GM12878 (cell line): ENCODE measurements at regions not wholly inside any gene's neighbourhood (a gene's known extent, or its start where the extent isn't known, plus 50 kb on each side); places are given as distances from the start of the nearest gene placed in this dataset.

ENCODE experiments used
- ATAC-seq: fragments of 200-7000 bp; cut with Tn5 transposase; 3 replicates; pipeline ENCODE4 v1.9.1; 2020; ENCODE audit warnings: mild to moderate bottlenecking, moderate library complexity
- BruUV-seq: library from RNA; stranded (reverse); fragments of 400-500 nt; replicated peaks from 2 replicates; lab custom pipeline; 2021; lab: Mats Ljungman, UMichigan
- CTCF ChIA-PET: fragments of 300-600 bp; sonication (Branson Sonifier 250); formaldehyde crosslinking; extraction: SDS; loops from one replicate; lab custom pipeline; 2021; ENCODE audit warnings: inconsistent platforms; lab: Yijun Ruan, JAX
- POLR2A ChIA-PET: fragments of 350-600 bp; formaldehyde crosslinking; extraction: SDS; loops from one replicate; lab custom pipeline; 2021; ENCODE audit warnings: inconsistent platforms; lab: Charles Lee
- RAD21 ChIA-PET: fragments of 300-600 bp; sonication (Branson Sonifier 250); formaldehyde crosslinking; loops from one replicate; lab custom pipeline; 2023; ENCODE audit warnings: antibody characterized with exemption; ENCODE audit not compliant: unreplicated experiment; lab: Charles Lee
- SMC1A ChIA-PET: fragments of 300-600 bp; sonication (Branson Sonifier 250); formaldehyde crosslinking; loops from one replicate; lab custom pipeline; 2023; ENCODE audit not compliant: unreplicated experiment, uncharacterized antibody; lab: Charles Lee
- DNase-seq: peaks from one replicate; pipeline ENCODE4 v3.0.0-alpha.2; 2011; ENCODE audit warnings: low read depth, low spot score
- FAIRE-seq: peaks from 3 replicates; lab custom pipeline; 2011; peaks lifted over from hg19 to GRCh38; lab: Jason Lieb, UNC
- H2AFZ ChIP-seq: 2 replicates; pipeline ENCODE4 v1.6.0; 2011; ENCODE audit warnings: low read depth, low read length, control low read depth; ENCODE audit not compliant: control insufficient read depth
- H3K27ac ChIP-seq: 2 replicates; pipeline ENCODE4 v1.5.1; 2011; ENCODE audit warnings: control low read depth; ENCODE audit not compliant: control insufficient read depth, insufficient read depth
- H3K27me3 ChIP-seq, 2 experiments: replicated peaks in 1 of 2; 2 replicates each; pipeline versions ENCODE4 v1.6.0 to v1.6.1; 2011; ENCODE audit warnings: low read length in 1 of 2; ENCODE audit not compliant: control insufficient read depth in 2 of 2, insufficient read depth in 2 of 2
- H3K36me3 ChIP-seq, 2 experiments: 2 replicates each; pipeline ENCODE4 v1.5.1; 2011; ENCODE audit warnings: low read length in 1 of 2; ENCODE audit not compliant: control insufficient read depth in 2 of 2, insufficient read depth in 2 of 2
- H3K4me1 ChIP-seq: 2 replicates; pipeline ENCODE4 v1.6.1; 2011; ENCODE audit warnings: mild to moderate bottlenecking, low read length, moderate library complexity, mixed read lengths; ENCODE audit not compliant: control insufficient read depth, insufficient read depth
- H3K4me2 ChIP-seq: 2 replicates; pipeline ENCODE4 v1.6.0; 2011; ENCODE audit warnings: control low read depth; ENCODE audit not compliant: control insufficient read depth, insufficient read depth
- H3K4me3 ChIP-seq: fragments of 200-600 bp; sonication (generic); 2 replicates; pipeline ENCODE4 v1.5.1; 2016
- H3K79me2 ChIP-seq: 2 replicates; pipeline ENCODE4 v1.6.0; 2011; ENCODE audit warnings: low read length; ENCODE audit not compliant: control insufficient read depth, insufficient read depth
- H3K9ac ChIP-seq: 2 replicates; pipeline ENCODE4 v1.8.0; 2011; ENCODE audit warnings: low read length, control low read depth, mixed read lengths; ENCODE audit not compliant: control insufficient read depth, insufficient read depth
- H3K9me3 ChIP-seq: replicated peaks from 3 replicates; pipeline ENCODE4 v1.5.1; 2011; ENCODE audit warnings: mild to moderate bottlenecking, low read length; ENCODE audit not compliant: control insufficient read depth, insufficient read depth
- H4K20me1 ChIP-seq: 2 replicates; pipeline ENCODE4 v1.6.0; 2011; ENCODE audit not compliant: control insufficient read depth, insufficient read depth
- CHD4 ChIP-seq: fragments of 200-600 bp; sonication (generic); IDR thresholded peaks from 2 replicates; pipeline ENCODE4 v1.6.1; 2016; ENCODE audit warnings: mild to moderate bottlenecking
- HDGF ChIP-seq: fragments of 450-650 bp; IDR thresholded peaks from 2 replicates; pipeline ENCODE4 v1.6.1; 2016; ENCODE audit warnings: antibody characterized with exemption
- KLF5 ChIP-seq: fragments of 450-650 bp; IDR thresholded peaks from 2 replicates; pipeline ENCODE4 v1.6.1; 2014; ENCODE audit warnings: mild to moderate bottlenecking; ENCODE audit not compliant: partially characterized antibody
- MTA3 ChIP-seq: IDR thresholded peaks from 2 replicates; pipeline ENCODE4 v1.6.1; 2012; ENCODE audit warnings: low read length, inconsistent platforms, borderline replicate concordance
- PAX5 ChIP-seq: IDR thresholded peaks from 2 replicates; pipeline ENCODE4 v1.6.1; 2011; ENCODE audit warnings: low read depth, low read length, borderline replicate concordance
- WGBS: methylation state at CpG from one replicate; pipeline ENCODE4 v1.1.6; 2016; ENCODE audit warnings: low lambda C conversion rate; ENCODE audit not compliant: insufficient replicate concordance, insufficient coverage; ENCODE audit errors: missing lambda C conversion rate; 5-methylcytosine and 5-hydroxymethylcytosine counted together
- in situ Hi-C: fragments of 300-500 bp; cut with MboI; formaldehyde crosslinking; loops from 9 replicates; pipeline ENCODE4 v1.14.3; 2018; ENCODE audit warnings: mixed read lengths
- intact Hi-C: fragments of 100-400 bp; cut with micrococcal nuclease; formaldehyde crosslinking; loops from one replicate; pipeline ENCODE4 v1.14.2; 2022; ENCODE audit not compliant: unreplicated experiment
- TF ChIP-seq, protein P1 (sequence below): fragments of 450-650 bp; IDR thresholded peaks from 2 replicates; pipeline ENCODE4 v1.6.1; 2017; ENCODE audit warnings: mild to moderate bottlenecking, moderate library complexity

DNA sequence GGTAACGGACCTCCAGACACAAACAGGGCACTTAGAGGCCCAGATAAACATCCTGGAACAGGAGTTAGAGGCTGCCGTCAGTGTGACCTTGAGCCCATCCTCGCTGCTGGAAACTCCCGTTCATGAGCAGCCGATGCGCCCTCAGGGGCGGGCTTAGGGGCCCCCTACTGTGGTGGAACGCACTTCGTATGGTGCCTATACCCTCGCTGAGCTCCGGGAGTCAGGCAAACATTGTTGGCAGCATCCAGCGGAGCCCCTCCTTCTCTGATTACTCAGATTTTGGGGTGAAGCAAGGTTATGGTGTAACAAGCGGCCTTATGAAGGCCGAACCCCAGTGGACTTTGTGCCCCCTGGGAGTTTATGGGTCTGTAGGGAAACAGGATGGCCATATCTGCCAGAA is 205.3 kb upstream of the SYT4 start:
- Histone ChIP-seq H2AFZ (no peak overlapping the region), H3K4me3 (no peak overlapping the region), H4K20me1 (no peaks in the 10 kb centered on the region), H3K9ac (no peak overlapping the region), H3K36me3 (no peaks in the 10 kb centered on the region), H3K27me3 (no peaks in the 10 kb centered on the region), H3K9me3 (no peaks in the 10 kb centered on the region; the same call in 2 of the 3 replicates), H3K4me1 (no peaks in the 10 kb centered on the region), H3K27ac (no peak overlapping the region), H3K4me2 (no peak overlapping the region), H3K79me2 (no peaks in the 10 kb centered on the region)
- intact Hi-C loops (no loop called here), in situ Hi-C loops (no loop called here)
- ChIA-PET POLR2A (no interaction called here), SMC1A (no interaction called here), RAD21 (no interaction called here), CTCF (no interaction called here)
- DNase-seq (no peak), FAIRE-seq (no peak), ATAC-seq (no peak)
- BruUV-seq: no TSS peak
- no peak for TF ChIP-seq CHD4
- TF ChIP-seq PAX5: no peak
- TF ChIP-seq KLF5: no peak
- TF ChIP-seq HDGF: no peak
- TF ChIP-seq MTA3: no peak
- TF ChIP-seq, protein P1, sequence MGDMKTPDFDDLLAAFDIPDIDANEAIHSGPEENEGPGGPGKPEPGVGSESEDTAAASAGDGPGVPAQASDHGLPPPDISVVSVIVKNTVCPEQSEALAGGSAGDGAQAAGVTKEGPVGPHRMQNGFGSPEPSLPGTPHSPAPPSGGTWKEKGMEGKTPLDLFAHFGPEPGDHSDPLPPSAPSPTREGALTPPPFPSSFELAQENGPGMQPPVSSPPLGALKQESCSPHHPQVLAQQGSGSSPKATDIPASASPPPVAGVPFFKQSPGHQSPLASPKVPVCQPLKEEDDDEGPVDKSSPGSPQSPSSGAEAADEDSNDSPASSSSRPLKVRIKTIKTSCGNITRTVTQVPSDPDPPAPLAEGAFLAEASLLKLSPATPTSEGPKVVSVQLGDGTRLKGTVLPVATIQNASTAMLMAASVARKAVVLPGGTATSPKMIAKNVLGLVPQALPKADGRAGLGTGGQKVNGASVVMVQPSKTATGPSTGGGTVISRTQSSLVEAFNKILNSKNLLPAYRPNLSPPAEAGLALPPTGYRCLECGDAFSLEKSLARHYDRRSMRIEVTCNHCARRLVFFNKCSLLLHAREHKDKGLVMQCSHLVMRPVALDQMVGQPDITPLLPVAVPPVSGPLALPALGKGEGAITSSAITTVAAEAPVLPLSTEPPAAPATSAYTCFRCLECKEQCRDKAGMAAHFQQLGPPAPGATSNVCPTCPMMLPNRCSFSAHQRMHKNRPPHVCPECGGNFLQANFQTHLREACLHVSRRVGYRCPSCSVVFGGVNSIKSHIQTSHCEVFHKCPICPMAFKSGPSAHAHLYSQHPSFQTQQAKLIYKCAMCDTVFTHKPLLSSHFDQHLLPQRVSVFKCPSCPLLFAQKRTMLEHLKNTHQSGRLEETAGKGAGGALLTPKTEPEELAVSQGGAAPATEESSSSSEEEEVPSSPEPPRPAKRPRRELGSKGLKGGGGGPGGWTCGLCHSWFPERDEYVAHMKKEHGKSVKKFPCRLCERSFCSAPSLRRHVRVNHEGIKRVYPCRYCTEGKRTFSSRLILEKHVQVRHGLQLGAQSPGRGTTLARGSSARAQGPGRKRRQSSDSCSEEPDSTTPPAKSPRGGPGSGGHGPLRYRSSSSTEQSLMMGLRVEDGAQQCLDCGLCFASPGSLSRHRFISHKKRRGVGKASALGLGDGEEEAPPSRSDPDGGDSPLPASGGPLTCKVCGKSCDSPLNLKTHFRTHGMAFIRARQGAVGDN: no peak
- 40% methylated on average over 14 of the region's 14 CpGs for WGBS
